Vagina (tissue), 2 donors: ENCODE measurements at regions not wholly inside any gene's neighbourhood (a gene's known extent, or its start where the extent isn't known, plus 50 kb on each side); places are given as distances from the start of the nearest gene placed in this dataset.
A peak's percentile ranks its signal among the peaks of the same experiment; 100 is the strongest.
"Not testable (repeated sequence)": the region's sequence is repeated elsewhere in the genome, so short reads cannot be mapped to it uniquely, and the experiment has no call there.

Experiments used
- DNase-seq, 2 donors: peaks; one replicate each; pipeline ENCODE4 v3.0.0-alpha.2; 2017; ENCODE audit errors: extremely low spot score in 2 of 2
- H3K27ac ChIP-seq: fragments of 200-600 bp; sonication (generic); one replicate; pipeline ENCODE4 v1.5.1; 2019
- H3K27me3 ChIP-seq: fragments of 200-600 bp; sonication (generic); one replicate; pipeline ENCODE4 v1.5.1; 2019
- H3K36me3 ChIP-seq, 2 donors: fragments of 200-600 bp; sonication (generic); one replicate each; pipeline ENCODE4 v1.5.1; 2017 to 2019
- H3K4me1 ChIP-seq: fragments of 200-600 bp; sonication (generic); one replicate; pipeline ENCODE4 v1.5.1; 2019
- H3K4me3 ChIP-seq, 2 donors: fragments of 200-600 bp; sonication (generic); 1 replicate in 1 of 2; 2 replicates in 1 of 2; pipeline ENCODE4 v1.5.1; 2016 to 2019
- H3K9me3 ChIP-seq: fragments of 200-600 bp; sonication (generic); one replicate; pipeline ENCODE4 v1.5.1; 2019
- POLR2A ChIP-seq, 2 donors: fragments of 450-650 bp; IDR thresholded peaks; one replicate each; pipeline ENCODE4 v1.6.1; 2017; ENCODE audit warnings: antibody characterized with exemption in 2 of 2, mild to moderate bottlenecking in 2 of 2, moderate library complexity in 2 of 2
- POLR2AphosphoS5 ChIP-seq, 2 donors: sonication (generic); formaldehyde crosslinking; IDR thresholded peaks; one replicate each; pipeline ENCODE4 v1.9.0; 2017; ENCODE audit warnings: antibody characterized with exemption in 2 of 2, mild to moderate bottlenecking in 2 of 2, low read depth in 1 of 2; ENCODE audit not compliant: insufficient read depth in 1 of 2
- intact Hi-C: fragments of 100-400 bp; cut with DNase I; formaldehyde crosslinking; loops from one replicate; pipeline ENCODE4 v1.15.1; 2023
- TF ChIP-seq, protein P1 (sequence below), 3 experiments: fragments of 450-650 bp in 2 of 3; fragments of 200-600 bp in 1 of 3; sonication (generic) in 1 of 3; IDR thresholded peaks; one replicate each; pipeline ENCODE4 v1.5.1; 2017 to 2019; ENCODE audit warnings: antibody characterized with exemption in 3 of 3, mild to moderate bottlenecking in 2 of 3, moderate library complexity in 2 of 3

DNA sequence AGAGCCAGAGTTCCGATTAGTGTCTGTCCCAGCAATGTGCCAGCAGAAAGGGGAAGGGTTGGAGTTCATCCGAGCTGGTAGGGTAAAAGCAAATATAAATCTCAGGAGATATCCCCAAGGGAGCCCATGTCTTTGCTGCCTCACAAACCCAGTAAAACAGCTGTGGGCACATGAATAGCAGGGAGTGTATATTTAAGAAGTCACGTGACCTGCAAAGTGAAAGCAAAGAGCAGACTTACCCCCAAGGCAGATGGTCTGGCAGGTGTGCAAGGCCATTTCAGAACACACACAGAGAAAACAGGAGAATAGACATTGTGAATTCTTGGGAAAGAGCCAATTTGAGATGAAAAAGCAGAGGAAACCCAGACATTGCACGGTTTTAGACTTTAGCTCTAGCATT lies 653.4 kb downstream of the TGIF2LX start:
- DNase-seq, H3K36me3 ChIP-seq, H3K4me1 ChIP-seq, H3K4me3 ChIP-seq, H3K27ac ChIP-seq, intact Hi-C loops, H3K27me3 ChIP-seq, H3K9me3 ChIP-seq: not testable (repeated sequence)

DNA sequence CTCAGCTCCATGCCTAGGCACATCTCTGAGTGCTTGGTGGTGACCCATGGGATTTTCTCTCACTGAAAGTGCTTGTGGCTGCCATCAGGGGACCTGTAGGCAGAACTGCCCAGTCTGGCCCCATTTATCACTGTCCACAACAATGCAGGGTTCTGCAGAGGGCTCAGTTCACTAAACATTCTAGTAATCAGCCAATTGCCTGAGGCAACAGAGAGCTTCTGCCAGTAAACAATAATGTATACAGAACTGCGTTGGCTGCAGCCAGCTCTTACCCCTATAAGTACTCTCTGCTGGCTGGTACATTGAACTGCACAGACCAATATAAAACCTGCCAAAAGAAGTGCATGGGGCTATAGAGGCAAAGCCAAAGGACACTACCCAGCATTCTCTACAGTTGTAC lies 680.2 kb downstream of the TGIF2LX start:
- intact Hi-C loops, H3K4me3 ChIP-seq, H3K9me3 ChIP-seq, DNase-seq, H3K36me3 ChIP-seq, H3K27me3 ChIP-seq, H3K27ac ChIP-seq, H3K4me1 ChIP-seq: not testable (repeated sequence)

DNA sequence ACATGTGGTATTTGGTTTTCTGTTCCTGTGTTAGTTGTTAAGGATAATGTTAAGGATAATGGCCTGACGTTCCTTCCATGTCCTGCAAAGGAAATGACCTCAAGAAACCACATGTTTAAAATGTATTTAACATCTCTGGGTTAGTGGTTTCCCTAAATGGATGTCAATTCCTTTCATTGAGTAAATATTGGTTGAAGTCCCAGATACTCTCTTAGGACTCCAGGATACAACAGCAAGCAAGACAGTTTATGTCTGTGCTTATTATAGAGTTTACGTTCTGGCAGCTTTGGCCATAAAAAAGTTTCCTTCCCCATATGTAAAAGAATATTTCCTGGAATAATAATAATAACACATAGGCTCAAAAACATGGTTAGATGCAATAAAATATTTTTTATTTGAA lies 684.0 kb downstream of the TGIF2LX start:
- H3K4me3 ChIP-seq, intact Hi-C loops, H3K9me3 ChIP-seq, H3K36me3 ChIP-seq, H3K4me1 ChIP-seq, H3K27me3 ChIP-seq, DNase-seq, H3K27ac ChIP-seq: not testable (repeated sequence)

DNA sequence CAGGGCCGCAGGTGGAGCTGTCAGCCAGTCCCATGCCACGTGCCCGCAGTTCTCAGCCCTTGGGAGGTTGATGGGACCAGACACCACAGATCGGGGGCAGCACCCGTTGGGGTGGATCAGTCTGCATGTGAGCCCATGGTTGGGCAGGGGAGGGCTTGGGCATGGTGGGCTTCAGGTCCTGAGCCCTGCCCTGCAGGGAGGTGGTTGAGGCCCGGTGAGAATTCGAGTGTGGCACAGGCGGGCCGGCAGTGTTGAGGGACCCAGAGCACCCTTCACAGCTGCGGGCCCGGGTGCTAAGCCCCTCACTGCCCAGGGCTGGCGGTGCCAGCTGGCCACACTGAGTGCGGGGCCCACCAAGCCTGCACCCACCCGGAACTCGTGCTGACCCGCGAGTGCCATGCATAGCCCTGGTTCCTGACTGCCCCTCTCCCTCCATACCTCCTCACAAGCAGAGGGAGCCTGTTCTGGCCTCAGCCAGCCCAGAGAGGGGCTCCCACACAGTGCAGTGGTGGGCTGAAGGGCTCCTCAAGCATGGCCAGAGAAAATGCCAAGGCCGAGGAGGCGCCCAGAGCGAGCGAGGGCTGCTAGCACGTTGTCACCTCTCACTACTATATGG lies 696.1 kb downstream of the TGIF2LX start:
- Histone ChIP-seq H3K4me3 (no peak overlapping the region), H3K4me1 (no peaks in the 10 kb centered on the region), H3K27ac (no peak overlapping the region), H3K27me3 (no peaks in the 10 kb centered on the region), H3K9me3 (no peaks in the 10 kb centered on the region), H3K36me3 (no peaks in the 10 kb centered on the region)
- TF ChIP-seq POLR2A (IDR thresholded peaks at IDR 0.05) (no peak), POLR2AphosphoS5 (IDR thresholded peaks at IDR 0.05; ENCODE audit: insufficient read depth in 1 of 2, low read depth in 1 of 2) (no peak)
- TF ChIP-seq, protein P1, sequence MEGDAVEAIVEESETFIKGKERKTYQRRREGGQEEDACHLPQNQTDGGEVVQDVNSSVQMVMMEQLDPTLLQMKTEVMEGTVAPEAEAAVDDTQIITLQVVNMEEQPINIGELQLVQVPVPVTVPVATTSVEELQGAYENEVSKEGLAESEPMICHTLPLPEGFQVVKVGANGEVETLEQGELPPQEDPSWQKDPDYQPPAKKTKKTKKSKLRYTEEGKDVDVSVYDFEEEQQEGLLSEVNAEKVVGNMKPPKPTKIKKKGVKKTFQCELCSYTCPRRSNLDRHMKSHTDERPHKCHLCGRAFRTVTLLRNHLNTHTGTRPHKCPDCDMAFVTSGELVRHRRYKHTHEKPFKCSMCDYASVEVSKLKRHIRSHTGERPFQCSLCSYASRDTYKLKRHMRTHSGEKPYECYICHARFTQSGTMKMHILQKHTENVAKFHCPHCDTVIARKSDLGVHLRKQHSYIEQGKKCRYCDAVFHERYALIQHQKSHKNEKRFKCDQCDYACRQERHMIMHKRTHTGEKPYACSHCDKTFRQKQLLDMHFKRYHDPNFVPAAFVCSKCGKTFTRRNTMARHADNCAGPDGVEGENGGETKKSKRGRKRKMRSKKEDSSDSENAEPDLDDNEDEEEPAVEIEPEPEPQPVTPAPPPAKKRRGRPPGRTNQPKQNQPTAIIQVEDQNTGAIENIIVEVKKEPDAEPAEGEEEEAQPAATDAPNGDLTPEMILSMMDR (IDR thresholded peaks at IDR 0.05) = no peak
- intact Hi-C loops = no loop called here
- DNase-seq = peak in 1 of 2 donors; percentile 80

DNA sequence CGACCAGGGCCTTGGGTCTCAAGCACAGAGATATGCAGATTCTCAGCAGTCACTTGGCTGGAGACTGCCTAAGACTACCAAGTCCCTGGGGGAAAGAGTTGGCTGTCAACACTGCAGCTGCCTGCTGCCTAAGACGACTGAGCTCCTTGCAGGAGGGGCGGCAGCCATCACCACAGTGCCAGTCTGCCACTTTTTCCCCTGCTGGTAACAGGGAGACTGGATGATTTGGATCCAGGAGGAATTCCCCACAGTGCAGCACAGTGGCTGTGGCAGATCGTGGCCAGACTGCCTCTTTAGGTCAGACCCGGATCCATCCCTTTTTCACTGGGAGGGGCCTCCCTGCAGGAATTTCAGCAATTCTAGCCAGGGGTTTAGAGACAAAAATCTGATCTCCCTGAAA lies 743.5 kb downstream of the TGIF2LX start:
- H3K27me3 ChIP-seq, H3K36me3 ChIP-seq, intact Hi-C loops, H3K4me1 ChIP-seq, H3K4me3 ChIP-seq, H3K27ac ChIP-seq, H3K9me3 ChIP-seq: not testable (repeated sequence)
- DNase-seq = peak in 1 of 2 donors; percentile 65

DNA sequence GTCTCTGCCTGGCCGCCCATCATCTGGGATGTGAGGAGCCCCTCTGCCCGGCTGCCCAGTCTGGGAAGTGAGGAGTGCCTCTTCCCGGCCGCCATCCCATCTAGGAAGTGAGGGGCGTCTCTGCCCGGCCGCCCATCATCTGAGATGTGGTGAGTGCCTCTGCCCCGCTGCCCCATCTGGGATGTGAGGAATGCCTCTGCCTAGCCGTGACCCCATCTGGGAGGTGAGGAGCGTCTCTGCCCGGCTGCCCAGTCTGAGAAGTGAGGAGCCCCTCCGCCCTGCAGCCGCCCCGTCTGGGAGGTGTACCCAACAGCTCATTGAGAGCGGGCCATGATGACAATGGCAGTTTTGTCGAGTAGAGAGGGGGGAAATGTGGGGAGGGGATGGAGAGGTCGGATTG lies 721.1 kb upstream of the PABPC5 start:
- intact Hi-C loops, H3K4me1 ChIP-seq, H3K36me3 ChIP-seq: not testable (repeated sequence)

DNA sequence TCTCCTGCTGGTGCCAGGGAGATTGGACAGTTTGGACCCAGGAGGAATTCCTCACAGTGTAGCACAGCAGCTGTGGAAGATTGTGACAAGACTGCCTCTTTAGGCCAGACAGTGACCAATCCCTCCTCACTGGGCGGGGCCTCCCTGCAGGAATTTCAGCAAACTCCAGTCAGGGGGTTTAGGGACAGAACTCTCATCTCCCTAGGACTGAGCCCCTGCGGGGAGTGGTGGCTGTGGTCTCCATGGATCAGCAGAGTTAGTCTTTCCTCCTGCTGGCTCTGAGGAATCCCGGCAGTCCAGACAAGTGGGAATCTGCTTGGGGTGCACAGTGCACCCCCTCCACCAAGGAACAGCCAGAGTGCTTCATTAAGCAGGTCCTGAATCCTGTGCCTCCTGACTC lies 697.1 kb upstream of the PABPC5 start:
- H3K4me3 ChIP-seq, H3K9me3 ChIP-seq, H3K27ac ChIP-seq, DNase-seq, H3K4me1 ChIP-seq, intact Hi-C loops, H3K27me3 ChIP-seq, H3K36me3 ChIP-seq: not testable (repeated sequence)

More for the DNA sequence above, 721.1 kb upstream of the PABPC5 start:
- H3K4me3 ChIP-seq, DNase-seq, H3K27ac ChIP-seq, H3K9me3 ChIP-seq, H3K27me3 ChIP-seq: not testable (repeated sequence)

DNA sequence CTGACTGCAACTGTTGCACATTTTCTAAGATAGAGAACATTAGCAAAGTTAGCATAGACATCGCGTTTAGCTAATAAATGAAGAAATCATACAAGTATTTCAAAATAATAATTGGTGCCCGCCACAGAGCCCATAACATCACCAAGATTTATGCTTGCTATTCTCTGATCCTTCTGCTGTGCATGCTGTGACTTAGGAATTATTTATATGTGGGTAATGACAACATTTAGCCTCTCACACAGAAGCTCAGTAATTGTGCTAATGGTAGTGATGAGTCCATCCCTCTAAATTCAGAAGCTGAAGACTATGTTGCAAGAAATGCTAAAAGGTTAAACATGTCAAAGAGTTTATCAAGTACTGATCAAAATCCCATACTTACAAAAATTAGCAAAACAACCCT lies 677.0 kb upstream of the PABPC5 start:
- H3K27me3 ChIP-seq, H3K9me3 ChIP-seq, H3K4me1 ChIP-seq, intact Hi-C loops, H3K36me3 ChIP-seq, H3K4me3 ChIP-seq, DNase-seq, H3K27ac ChIP-seq: not testable (repeated sequence)

DNA sequence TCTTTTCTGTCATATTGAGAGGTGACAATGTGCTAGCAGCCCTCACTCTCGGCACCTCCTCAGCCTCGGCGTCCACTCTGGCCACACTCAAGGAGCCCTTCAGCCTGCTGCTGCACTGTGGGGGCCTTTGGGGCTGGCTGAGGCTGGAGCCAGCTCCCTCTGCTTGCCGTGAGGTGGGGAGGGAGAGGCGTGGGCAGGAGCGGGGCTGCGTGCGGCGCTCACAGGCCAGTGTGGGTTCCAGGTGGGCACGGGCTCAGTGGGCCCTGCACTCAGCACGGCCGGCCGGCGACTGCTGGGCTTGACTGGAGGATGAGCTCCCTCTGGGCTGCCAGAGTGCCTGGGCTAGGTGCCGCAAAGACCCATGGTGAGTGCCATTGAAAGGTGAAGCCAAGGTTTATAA lies 669.2 kb upstream of the PABPC5 start:
- H3K4me3 ChIP-seq, H3K27me3 ChIP-seq, H3K4me1 ChIP-seq, intact Hi-C loops, DNase-seq, H3K9me3 ChIP-seq, H3K36me3 ChIP-seq, H3K27ac ChIP-seq: not testable (repeated sequence)

DNA sequence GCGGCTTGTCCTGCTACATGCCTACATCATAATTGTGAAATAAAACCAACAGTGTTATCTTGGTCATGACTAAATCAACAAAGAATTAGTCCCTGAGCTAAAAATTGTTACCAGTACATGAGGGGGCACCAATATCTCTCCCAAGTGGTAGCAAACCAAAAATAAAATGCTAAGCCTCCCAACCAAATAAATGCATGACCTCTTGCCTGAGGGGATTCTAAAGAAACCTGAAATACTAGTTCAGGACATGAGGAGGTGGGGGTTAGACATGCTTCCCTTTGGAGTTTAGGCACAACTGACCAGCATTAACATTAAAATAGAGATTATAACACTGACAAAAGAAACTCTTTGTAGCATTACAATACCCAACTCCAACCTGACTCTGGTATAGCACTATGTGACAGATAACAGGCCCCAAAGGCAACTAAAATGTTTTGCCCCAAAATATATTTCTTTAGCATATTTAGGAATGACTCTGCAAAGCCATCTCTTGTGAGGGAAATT lies 654.3 kb upstream of the PABPC5 start:
- H3K4me1 ChIP-seq, H3K27me3 ChIP-seq, H3K4me3 ChIP-seq, H3K36me3 ChIP-seq, intact Hi-C loops, DNase-seq, H3K27ac ChIP-seq, H3K9me3 ChIP-seq: not testable (repeated sequence)
